Heart left ventricle (tissue), 16 donors: ENCODE measurements at regions not wholly inside any gene's neighbourhood (a gene's known extent, or its start where the extent isn't known, plus 50 kb on each side); places are given as distances from the start of the nearest gene placed in this dataset.

Experiments used
- ATAC-seq, 4 donors: fragments of 200-7000 bp; cut with Tn5 transposase; one replicate each; pipeline ENCODE4 v1.9.1; 2020 to 2022; ENCODE audit warnings: moderate library complexity in 4 of 4, mild to moderate bottlenecking in 3 of 4, moderate number of reproducible peaks in 1 of 4
- DNase-seq, 5 donors: peaks; one replicate each; pipeline ENCODE4 v3.0.0-alpha.2; 2020
- H3K27ac ChIP-seq, 12 donors: fragments of 200-600 bp; sonication (generic) in 4 of 12; one replicate each; pipeline versions ENCODE4 v1.5.0 to v1.8.0; 2016 to 2022; ENCODE audit warnings: mild to moderate bottlenecking in 2 of 12
- H3K27me3 ChIP-seq, 9 donors: fragments of 200-600 bp; sonication (generic) in 2 of 9; one replicate each; pipeline versions ENCODE4 v1.5.1 to v1.8.0; 2016 to 2022; ENCODE audit warnings: mild to moderate bottlenecking in 3 of 9
- H3K36me3 ChIP-seq, 9 donors: fragments of 200-600 bp; sonication (generic) in 2 of 9; one replicate each; pipeline versions ENCODE4 v1.5.0 to v1.8.0; 2018 to 2022; ENCODE audit warnings: mild to moderate bottlenecking in 2 of 9
- H3K4me1 ChIP-seq, 12 donors: fragments of 200-600 bp; sonication (generic) in 4 of 12; one replicate each; pipeline versions ENCODE4 v1.5.0 to v1.8.0; 2016 to 2022; ENCODE audit warnings: mild to moderate bottlenecking in 3 of 12
- H3K4me3 ChIP-seq, 12 donors: fragments of 200-600 bp; sonication (generic) in 4 of 12; one replicate each; pipeline versions ENCODE4 v1.5.0 to v1.8.0; 2017 to 2022; ENCODE audit warnings: mild to moderate bottlenecking in 9 of 12, moderate library complexity in 4 of 12
- H3K9me3 ChIP-seq, 12 donors: fragments of 200-600 bp; sonication (generic) in 4 of 12; one replicate each; pipeline versions ENCODE4 v1.5.0 to v1.8.0; 2016 to 2022; ENCODE audit warnings: mild to moderate bottlenecking in 1 of 12
- CTCF ChIP-seq, 12 donors: fragments of 200-600 bp; sonication (generic) in 4 of 12; IDR thresholded peaks; one replicate each; pipeline versions ENCODE4 v1.5.0 to v1.8.0; 2018 to 2022; ENCODE audit warnings: antibody characterized with exemption in 12 of 12, mild to moderate bottlenecking in 5 of 12
- POLR2A ChIP-seq, 2 donors: fragments of 450-650 bp; IDR thresholded peaks; one replicate each; pipeline ENCODE4 v1.6.1; 2017; ENCODE audit warnings: antibody characterized with exemption in 2 of 2, mild to moderate bottlenecking in 2 of 2, moderate library complexity in 2 of 2
- whole genome bisulfite sequencing, 4 donors: extraction: QIAGEN DNeasy Blood & Tissue Kit in 2 of 4; methylation state at CpG; one replicate each; pipeline versions ENCODE4 v1.1.5 to v1.1.7; 2013 to 2018; 5-methylcytosine and 5-hydroxymethylcytosine counted together
- intact Hi-C, 10 donors: fragments of 100-400 bp; cut with DNase I; formaldehyde crosslinking; loops; one replicate each; pipeline versions ENCODE4 v1.11.1 to v1.14.2; 2022
- donor health status: ischemic (EF 13 %, LVEDD 7.1; RV severe dilation, severe dysfunction).
- donor health status: healthy with polysubstance abuse.
- donor health status: DM: no; HTN: yes; CAD: no.
- donor health status: DM: no; HTN: no; CAD: no.
- donor health status: ischemic (EF 25% LVEDD 6.9; RV normal size, moderate dysfunction).
- donor health status: ischemic (EF 25% LVEDD 5.7; RV mildly dilated, moderate dysfunction).
- donor health status: healthy.
- donor health status: DM: yes; HTN: yes; CAD: no.
- donor health status: ischemic (EF 35%, LVEDD 5.7; RV mildly dilated, moderate dysfunction).
- donor health status: nonischemic (EF 11% LVEDD 7.7; RV severe dilation, severe dysfunction).
- donor health status: DM: yes; HTN: yes; CAD: no.
- donor health status: PGD.
- donor health status: ischemic (EF 29% LVEDD 5.4; RV normal size, mild dysfunction).
- donor health status: nonischemic (EF 23%, LVEDD 6.1; RV moderate dilation, normal function).

- intact Hi-C loops, result loop anchor here in 5 of 10 donors (2.0 to 10.0 kb wide), 5 partner anchors 68 to 274 kb away; partner anchors contain the start of gene GUCY1A1 (in 5 of the 5)
- peaks cover 0 to 83% (median 45%) of the 10 kb centered on the region in 12 donors for H3K4me1 ChIP-seq
- no peak for DNase-seq
- H3K27me3 ChIP-seq, result no peaks in the 10 kb centered on the region
- no peaks in the 10 kb centered on the region for H3K36me3 ChIP-seq
- no peak for ATAC-seq
- H3K4me3 ChIP-seq, result no peak overlapping the region
- 27 to 57% (median 50%) methylated on average over 2 of the region's 2 CpGs for WGBS, 4 donors
- TF ChIP-seq CTCF (IDR thresholded peaks at IDR 0.05) (no peak), POLR2A (IDR thresholded peaks at IDR 0.05) (no peak)
- H3K9me3 ChIP-seq, result no peaks in the 10 kb centered on the region
- H3K27ac ChIP-seq, result peak overlapping the region in 8 of 12 donors; percentile 43 to 75 (median 63)
These were observed 134.0 kb upstream of the MAP9 start for GRCh38 chr4:155510771-155511170.

GRCh38 chr4:155509555-155509954 is 132.8 kb upstream of the MAP9 start:
- H3K27ac ChIP-seq, result peak overlapping the region in 11 of 12 donors; percentile 5 to 75 (median 57)
- ATAC-seq, result peak in 3 of 4 donors; percentile 49 to 79 (median 62)

GRCh38 chr4:155506745-155507144 is 130.0 kb upstream of the MAP9 start:
- H3K27ac ChIP-seq, result peak overlapping the region in 9 of 12 donors; percentile 12 to 66 (median 37)
- WGBS, 4 donors, result 38 to 51% (median 46%) methylated on average over 4 of the region's 4 CpGs
- DNase-seq, result peak in 1 of 5 donors; percentile 47
- peaks cover 0 to 50% (median 23%) of the 10 kb centered on the region in 12 donors for H3K4me1 ChIP-seq
- H3K9me3 ChIP-seq, result no peaks in the 10 kb centered on the region
- ATAC-seq, result peak in 2 of 4 donors; percentile 49 to 60
- intact Hi-C loops, result loop anchor here in 1 of 10 donors (10.0 kb wide), 1 partner anchor 158 kb away; the partner anchor contains the start of gene GUCY1A1
- TF ChIP-seq POLR2A (IDR thresholded peaks at IDR 0.05) (no peak), CTCF (IDR thresholded peaks at IDR 0.05) (no peak)
- no peaks in the 10 kb centered on the region for H3K36me3 ChIP-seq
- H3K4me3 ChIP-seq, result no peak overlapping the region
- no peaks in the 10 kb centered on the region for H3K27me3 ChIP-seq

More at GRCh38 chr4:155509555-155509954, 132.8 kb upstream of the MAP9 start:
- H3K9me3 ChIP-seq, result no peaks in the 10 kb centered on the region
- no peak for DNase-seq
- TF ChIP-seq CTCF (IDR thresholded peaks at IDR 0.05) (no peak), POLR2A (IDR thresholded peaks at IDR 0.05) (no peak)
- H3K27me3 ChIP-seq, result no peaks in the 10 kb centered on the region
- no peaks in the 10 kb centered on the region for H3K36me3 ChIP-seq
- no peak overlapping the region for H3K4me3 ChIP-seq
- intact Hi-C loops, result loop anchor here in 1 of 10 donors (10.0 kb wide), 1 partner anchor 155 kb away; the partner anchor contains the start of gene GUCY1A1
- peaks cover 0 to 77% (median 39%) of the 10 kb centered on the region in 12 donors for H3K4me1 ChIP-seq

GRCh38 chr4:155505321-155505720 is 128.6 kb upstream of the MAP9 start:
- peak overlapping the region in 9 of 12 donors; percentile 19 to 66 (median 37) for H3K27ac ChIP-seq
- ATAC-seq, result no peak

More at GRCh38 chr4:155505321-155505720, 128.6 kb upstream of the MAP9 start:
- no peak for TF ChIP-seq POLR2A (IDR thresholded peaks at IDR 0.05)
- TF ChIP-seq CTCF (IDR thresholded peaks at IDR 0.05), result no peak
- no peak overlapping the region for H3K4me3 ChIP-seq
- no peak for DNase-seq
- 45 to 56% (median 52%) methylated on average over 3 of the region's 3 CpGs for WGBS, 4 donors
- intact Hi-C loops, result loop anchor here in 1 of 10 donors (10.0 kb wide), 1 partner anchor 159 kb away; the partner anchor contains the start of gene GUCY1A1
- H3K27me3 ChIP-seq, result no peaks in the 10 kb centered on the region
- H3K9me3 ChIP-seq, result no peaks in the 10 kb centered on the region
- H3K4me1 ChIP-seq, result peaks cover 0 to 36% (median 15%) of the 10 kb centered on the region in 12 donors
- no peaks in the 10 kb centered on the region for H3K36me3 ChIP-seq
